ENCODE measurements at regions not wholly inside any gene's neighbourhood (a gene's known extent, or its start where the extent isn't known, plus 50 kb on each side); places are given as distances from the start of the nearest gene placed in this dataset.

DNA sequence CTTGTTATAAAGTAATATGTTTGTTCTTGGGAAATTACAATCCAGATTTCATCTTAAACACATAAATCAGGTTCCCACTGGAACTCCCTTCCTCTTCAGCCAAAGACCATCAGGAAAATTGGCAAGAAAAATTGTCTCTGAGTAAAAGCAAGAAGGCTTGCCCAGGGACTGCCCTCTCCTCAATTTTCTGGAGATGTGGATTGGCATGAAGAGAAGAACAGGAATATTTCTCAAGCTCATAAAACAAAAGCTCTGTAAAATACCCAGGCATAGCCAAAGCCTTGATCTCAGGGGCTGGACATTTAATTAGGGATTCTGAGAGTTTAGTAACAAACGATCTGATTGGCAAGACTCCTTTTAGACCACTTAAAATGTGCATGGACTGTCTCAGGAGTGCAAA, 223.4 kb downstream of the ZNF608 start:
- TF ChIP-seq, protein P1, sequence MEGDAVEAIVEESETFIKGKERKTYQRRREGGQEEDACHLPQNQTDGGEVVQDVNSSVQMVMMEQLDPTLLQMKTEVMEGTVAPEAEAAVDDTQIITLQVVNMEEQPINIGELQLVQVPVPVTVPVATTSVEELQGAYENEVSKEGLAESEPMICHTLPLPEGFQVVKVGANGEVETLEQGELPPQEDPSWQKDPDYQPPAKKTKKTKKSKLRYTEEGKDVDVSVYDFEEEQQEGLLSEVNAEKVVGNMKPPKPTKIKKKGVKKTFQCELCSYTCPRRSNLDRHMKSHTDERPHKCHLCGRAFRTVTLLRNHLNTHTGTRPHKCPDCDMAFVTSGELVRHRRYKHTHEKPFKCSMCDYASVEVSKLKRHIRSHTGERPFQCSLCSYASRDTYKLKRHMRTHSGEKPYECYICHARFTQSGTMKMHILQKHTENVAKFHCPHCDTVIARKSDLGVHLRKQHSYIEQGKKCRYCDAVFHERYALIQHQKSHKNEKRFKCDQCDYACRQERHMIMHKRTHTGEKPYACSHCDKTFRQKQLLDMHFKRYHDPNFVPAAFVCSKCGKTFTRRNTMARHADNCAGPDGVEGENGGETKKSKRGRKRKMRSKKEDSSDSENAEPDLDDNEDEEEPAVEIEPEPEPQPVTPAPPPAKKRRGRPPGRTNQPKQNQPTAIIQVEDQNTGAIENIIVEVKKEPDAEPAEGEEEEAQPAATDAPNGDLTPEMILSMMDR (IDR thresholded peaks at IDR 0.05; ENCODE audit: low read depth, low read length): no peak

DNA sequence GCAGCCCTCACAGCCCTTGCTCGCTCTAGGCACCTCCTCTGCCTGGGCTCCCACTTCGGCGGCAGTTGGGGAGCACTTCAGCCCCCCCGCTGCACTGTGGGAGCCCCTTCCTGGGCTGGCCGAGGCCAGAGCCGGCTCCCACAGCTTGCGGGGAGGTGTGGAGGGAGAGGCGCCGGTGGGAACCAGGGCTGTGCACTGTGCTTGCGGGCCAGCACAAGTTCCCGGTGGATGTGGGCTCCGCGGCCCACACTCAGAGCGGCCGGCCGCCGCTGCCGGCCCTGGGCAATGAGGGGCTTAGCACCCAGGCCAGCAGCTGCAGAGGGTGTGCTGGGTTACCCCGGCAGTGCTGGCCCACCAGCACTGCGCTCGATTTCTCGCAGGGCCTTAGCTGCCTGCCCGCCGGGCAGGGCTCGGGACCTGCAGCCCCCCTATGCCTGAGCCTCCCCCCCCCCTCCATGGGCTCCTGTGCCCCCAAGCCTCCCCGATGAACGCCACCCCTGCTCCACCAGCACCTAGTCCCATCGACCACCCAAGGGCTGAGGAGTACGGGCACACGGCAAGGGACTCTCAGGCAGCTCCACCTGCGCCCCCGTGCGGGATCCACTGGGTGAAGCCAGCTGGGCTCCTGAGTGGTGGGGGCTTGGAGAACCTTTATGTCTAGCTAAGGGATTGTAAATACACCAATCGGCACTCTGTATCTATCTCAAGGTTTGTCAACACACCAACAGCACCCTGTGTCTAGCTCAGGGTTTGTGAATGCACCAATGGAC, 224.8 kb downstream of the ZNF608 start:
- no peak overlapping the region for H3K4me3 ChIP-seq (ENCODE audit: low read depth, low read length)
- TF ChIP-seq, protein P1 (IDR thresholded peaks at IDR 0.05; ENCODE audit: low read depth, low read length): no peak

More for the DNA sequence above, 223.4 kb downstream of the ZNF608 start:
- H3K4me3 ChIP-seq (ENCODE audit: low read depth, low read length): no peak overlapping the region

DNA sequence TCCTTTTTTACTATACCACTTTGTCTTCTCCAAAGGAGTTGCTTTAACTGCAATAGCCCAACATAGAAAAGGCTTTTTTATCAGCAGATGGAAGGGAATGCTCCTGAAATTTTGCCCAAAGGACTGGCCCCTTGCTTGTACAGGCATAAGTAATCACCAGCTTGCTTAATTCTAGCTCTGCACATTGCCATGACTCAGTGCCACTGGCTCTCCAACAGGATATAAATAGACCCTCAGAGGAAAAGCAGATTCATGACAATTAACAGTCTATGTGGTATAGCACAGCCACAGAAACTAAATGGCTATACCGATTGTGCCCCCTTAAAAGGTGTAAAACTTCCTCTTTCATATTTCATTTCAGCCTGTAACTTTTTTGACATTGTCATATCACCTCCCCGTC, 227.0 kb downstream of the ZNF608 start:
- H3K4me3 ChIP-seq (ENCODE audit: low read depth, low read length): no peak overlapping the region
- TF ChIP-seq, protein P1 (IDR thresholded peaks at IDR 0.05; ENCODE audit: low read depth, low read length): no peak

DNA sequence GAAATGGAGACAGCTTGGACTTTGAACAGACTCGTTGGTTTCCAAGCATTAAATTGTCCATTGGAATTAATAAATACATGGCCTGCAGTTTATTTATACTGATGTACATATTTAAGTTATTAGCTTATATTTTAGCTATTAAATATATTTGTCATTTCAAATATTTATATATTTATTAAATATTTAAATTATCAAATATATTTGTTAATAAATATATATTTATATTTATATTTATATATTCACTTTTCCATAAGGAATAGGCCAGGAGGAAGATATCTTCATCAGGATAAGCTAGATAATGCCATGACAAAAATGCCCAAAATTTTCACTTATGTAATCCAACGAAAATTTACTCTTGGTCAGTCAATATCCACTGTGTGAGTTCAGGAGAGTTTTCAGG, 229.9 kb downstream of the ZNF608 start:
- TF ChIP-seq, protein P1 (IDR thresholded peaks at IDR 0.05; ENCODE audit: low read depth, low read length): no peak
- H3K4me3 ChIP-seq (ENCODE audit: low read depth, low read length): no peak overlapping the region

DNA sequence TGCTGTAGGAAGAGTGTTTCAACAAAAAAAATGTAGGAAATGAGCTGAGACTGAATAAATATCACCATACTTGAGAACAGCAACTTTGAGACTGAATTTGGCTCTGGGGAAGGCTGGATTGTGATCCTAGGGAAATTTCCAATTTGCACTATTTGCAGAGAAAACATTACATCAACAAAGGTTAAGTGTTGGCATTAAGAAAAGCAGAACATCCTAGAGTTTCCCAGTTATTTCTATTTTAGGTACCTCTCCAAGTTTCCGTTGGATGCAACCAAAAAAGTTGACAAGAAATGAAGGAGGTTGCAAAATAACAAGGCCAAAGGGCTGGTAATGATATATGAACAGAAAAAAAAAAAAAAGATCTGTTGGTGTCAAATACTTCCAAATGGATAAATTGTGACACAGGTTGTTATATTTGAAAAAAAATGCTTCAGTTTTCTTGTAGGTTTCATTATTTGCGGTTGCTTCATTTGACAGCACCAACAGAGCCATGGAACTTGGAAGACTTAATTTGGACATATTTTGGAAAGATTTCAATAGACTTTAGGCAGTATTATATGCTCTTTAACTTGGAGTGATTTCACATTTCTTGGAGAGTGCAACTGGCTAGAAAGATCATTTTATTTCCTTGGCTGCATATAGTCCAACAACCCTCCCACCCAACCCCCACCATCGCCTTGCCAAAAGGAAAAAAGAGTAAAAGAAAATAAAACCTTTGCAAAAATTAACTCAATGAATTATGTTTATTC, 230.8 kb downstream of the ZNF608 start:
- no peak overlapping the region for H3K4me3 ChIP-seq (ENCODE audit: low read depth, low read length)
- TF ChIP-seq, protein P1 (IDR thresholded peaks at IDR 0.05; ENCODE audit: low read depth, low read length): no peak

DNA sequence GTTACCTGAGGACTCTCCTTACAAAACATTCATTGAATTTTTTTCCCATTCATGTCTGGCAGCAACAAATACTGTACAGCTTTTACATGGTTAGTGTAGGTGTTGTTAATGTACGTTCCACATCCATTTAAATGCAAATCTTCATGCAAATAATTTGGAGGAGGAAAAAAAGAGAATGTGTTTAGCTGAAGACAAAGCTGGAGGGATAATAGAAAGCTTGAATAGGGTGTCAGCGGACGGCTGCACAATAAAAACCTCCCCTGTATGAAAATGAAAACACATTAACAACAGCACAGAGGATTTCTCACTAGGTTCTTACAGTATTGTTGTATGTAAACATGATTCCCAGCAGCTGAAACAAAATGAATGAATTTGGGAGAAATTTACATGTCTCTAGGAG, 231.5 kb downstream of the ZNF608 start:
- TF ChIP-seq, protein P1 (IDR thresholded peaks at IDR 0.05; ENCODE audit: low read depth, low read length): no peak

More for the DNA sequence above, 231.5 kb downstream of the ZNF608 start:
- H3K4me3 ChIP-seq (ENCODE audit: low read depth, low read length): no peak overlapping the region

All from WI38 (cell line).